GM12878 (cell line): ENCODE measurements at regions not wholly inside any gene's neighbourhood (a gene's known extent, or its start where the extent isn't known, plus 50 kb on each side); places are given as distances from the start of the nearest gene placed in this dataset.

ENCODE experiments used
- CTCF ChIP-seq, 3 experiments: IDR thresholded peaks in 2 of 3; conservative IDR thresholded peaks in 1 of 3; 2 replicates each; pipeline ENCODE4 v1.5.1; 2011; ENCODE audit warnings: low read depth in 3 of 3, low read length in 3 of 3, mild to moderate bottlenecking in 3 of 3, control low read depth in 2 of 3, moderate library complexity in 2 of 3, inconsistent platforms in 1 of 3, mixed read lengths in 1 of 3; ENCODE audit not compliant: control insufficient read depth in 2 of 3, insufficient read depth in 1 of 3; ENCODE audit errors: extremely low read depth in 1 of 3
- FOS ChIP-seq: IDR thresholded peaks from 3 replicates; pipeline ENCODE4 v1.6.1; 2011; ENCODE audit warnings: borderline replicate concordance; ENCODE audit not compliant: insufficient read length; ENCODE audit errors: extremely low read depth
- POLR2A ChIP-seq: IDR thresholded peaks from 2 replicates; pipeline ENCODE4 v1.6.1; 2011; ENCODE audit warnings: low read depth, mild to moderate bottlenecking, low read length
- SMC3 ChIP-seq: IDR thresholded peaks from 2 replicates; pipeline ENCODE4 v1.6.1; 2011; ENCODE audit warnings: low read length, improper control_type of control experiment, borderline replicate concordance
- SREBF2 ChIP-seq: IDR thresholded peaks from 2 replicates; pipeline ENCODE4 v1.6.1; 2012; ENCODE audit warnings: mild to moderate bottlenecking, low read length
- SRF ChIP-seq, 2 experiments: IDR thresholded peaks; 2 replicates each; pipeline ENCODE4 v1.6.1; 2011; ENCODE audit warnings: low read depth in 2 of 2, low read length in 2 of 2, mild to moderate bottlenecking in 1 of 2, moderate library complexity in 1 of 2
- TF ChIP-seq, protein P1 (sequence below): IDR thresholded peaks from 2 replicates; pipeline ENCODE4 v1.6.1; 2012; ENCODE audit warnings: low read length, inconsistent platforms
- TF ChIP-seq, protein P2 (sequence below): IDR thresholded peaks from 2 replicates; pipeline ENCODE4 v1.6.1; 2011; ENCODE audit warnings: mild to moderate bottlenecking, low read depth, low read length, moderate library complexity; ENCODE audit not compliant: insufficient replicate concordance
- TF ChIP-seq, protein P3 (sequence below): IDR thresholded peaks from 2 replicates; pipeline ENCODE4 v1.6.1; 2012; ENCODE audit warnings: low read depth, low read length, improper control_type of control experiment

GRCh38 chr7:20554072-20554471 lies 61.4 kb upstream of the ABCB5 start:
- TF ChIP-seq POLR2A (no peak), CTCF (IDR thresholded peaks at IDR 0.05 in 2 of 3, conservative IDR thresholded peaks at IDR 0.05 in 1 of 3; ENCODE audit: control insufficient read depth in 2 of 3, extremely low read depth in 1 of 3, insufficient read depth in 1 of 3, low read depth in 3 of 3, low read length in 3 of 3) (no peak), SMC3 (no peak), SRF (IDR thresholded peaks at IDR 0.05; ENCODE audit: low read depth in 2 of 2, low read length in 2 of 2) (no peak), FOS (no peak), SREBF2 (no peak)
- TF ChIP-seq, protein P1, sequence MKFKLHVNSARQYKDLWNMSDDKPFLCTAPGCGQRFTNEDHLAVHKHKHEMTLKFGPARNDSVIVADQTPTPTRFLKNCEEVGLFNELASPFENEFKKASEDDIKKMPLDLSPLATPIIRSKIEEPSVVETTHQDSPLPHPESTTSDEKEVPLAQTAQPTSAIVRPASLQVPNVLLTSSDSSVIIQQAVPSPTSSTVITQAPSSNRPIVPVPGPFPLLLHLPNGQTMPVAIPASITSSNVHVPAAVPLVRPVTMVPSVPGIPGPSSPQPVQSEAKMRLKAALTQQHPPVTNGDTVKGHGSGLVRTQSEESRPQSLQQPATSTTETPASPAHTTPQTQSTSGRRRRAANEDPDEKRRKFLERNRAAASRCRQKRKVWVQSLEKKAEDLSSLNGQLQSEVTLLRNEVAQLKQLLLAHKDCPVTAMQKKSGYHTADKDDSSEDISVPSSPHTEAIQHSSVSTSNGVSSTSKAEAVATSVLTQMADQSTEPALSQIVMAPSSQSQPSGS = no peak
- TF ChIP-seq, protein P2, sequence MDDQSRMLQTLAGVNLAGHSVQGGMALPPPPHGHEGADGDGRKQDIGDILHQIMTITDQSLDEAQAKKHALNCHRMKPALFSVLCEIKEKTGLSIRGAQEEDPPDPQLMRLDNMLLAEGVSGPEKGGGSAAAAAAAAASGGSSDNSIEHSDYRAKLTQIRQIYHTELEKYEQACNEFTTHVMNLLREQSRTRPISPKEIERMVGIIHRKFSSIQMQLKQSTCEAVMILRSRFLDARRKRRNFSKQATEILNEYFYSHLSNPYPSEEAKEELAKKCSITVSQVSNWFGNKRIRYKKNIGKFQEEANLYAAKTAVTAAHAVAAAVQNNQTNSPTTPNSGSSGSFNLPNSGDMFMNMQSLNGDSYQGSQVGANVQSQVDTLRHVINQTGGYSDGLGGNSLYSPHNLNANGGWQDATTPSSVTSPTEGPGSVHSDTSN = no peak
- TF ChIP-seq, protein P3, sequence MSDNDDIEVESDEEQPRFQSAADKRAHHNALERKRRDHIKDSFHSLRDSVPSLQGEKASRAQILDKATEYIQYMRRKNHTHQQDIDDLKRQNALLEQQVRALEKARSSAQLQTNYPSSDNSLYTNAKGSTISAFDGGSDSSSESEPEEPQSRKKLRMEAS = no peak
